HG02798 (cell line): ENCODE measurements at regions not wholly inside any gene's neighbourhood (a gene's known extent, or its start where the extent isn't known, plus 50 kb on each side); places are given as distances from the start of the nearest gene placed in this dataset.

Experiments
- ATAC-seq: cut with Tn5 transposase; IDR thresholded peaks from one replicate; pipeline ENCODE4 v1.9.1; 2021; ENCODE audit warnings: mild to moderate bottlenecking; ENCODE audit not compliant: unreplicated experiment, poor library complexity

- no peak for ATAC-seq
Measured at GRCh38 chr12:98317939-98318899, 197.2 kb upstream of the TMPO start.

- no peak for ATAC-seq
Measured at GRCh38 chr12:98319716-98320425, 195.5 kb upstream of the TMPO start.

DNA sequence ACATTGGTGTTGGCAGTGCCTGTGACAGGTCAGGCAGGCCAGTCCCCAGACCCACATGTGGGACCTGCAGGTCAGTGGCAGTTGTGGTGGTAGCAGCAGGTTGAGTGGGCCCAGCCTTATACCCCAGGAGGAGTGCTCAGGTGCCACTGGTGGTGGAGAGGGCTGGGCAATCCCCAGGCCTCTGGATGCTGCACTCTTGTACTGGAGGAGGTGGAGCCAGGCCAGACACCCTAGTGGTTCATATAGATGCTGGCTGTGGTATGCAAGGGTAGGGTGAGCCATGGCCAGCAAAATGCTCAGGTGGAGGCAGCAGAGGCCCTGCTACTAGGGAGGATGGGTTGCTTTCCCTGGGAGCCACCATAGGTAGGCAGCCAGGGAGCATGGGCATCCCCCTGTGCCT is 190.4 kb upstream of the TMPO start:
- no peak for ATAC-seq

DNA sequence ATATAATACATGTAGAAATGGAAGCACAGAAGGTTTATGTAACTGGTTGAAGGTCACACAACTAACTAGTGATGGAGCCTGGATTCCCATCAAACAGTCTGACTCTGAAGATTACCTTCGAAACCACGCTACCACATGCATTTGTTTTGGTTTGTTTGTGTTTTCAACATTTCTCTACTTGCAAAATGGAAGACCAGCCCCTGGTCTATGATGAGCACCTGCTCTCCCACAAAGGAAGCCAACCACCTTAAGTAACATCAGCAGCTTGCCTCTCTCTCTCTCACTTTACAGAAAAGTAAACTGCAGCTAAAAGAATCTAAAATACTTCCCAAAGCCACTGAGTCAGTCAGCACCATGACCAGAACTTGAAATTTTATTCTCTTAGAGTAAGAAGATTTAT is 186.9 kb upstream of the TMPO start:
- no peak for ATAC-seq

- ATAC-seq = no peak
Measured at GRCh38 chr12:98329589-98329988, 185.8 kb upstream of the TMPO start.

DNA sequence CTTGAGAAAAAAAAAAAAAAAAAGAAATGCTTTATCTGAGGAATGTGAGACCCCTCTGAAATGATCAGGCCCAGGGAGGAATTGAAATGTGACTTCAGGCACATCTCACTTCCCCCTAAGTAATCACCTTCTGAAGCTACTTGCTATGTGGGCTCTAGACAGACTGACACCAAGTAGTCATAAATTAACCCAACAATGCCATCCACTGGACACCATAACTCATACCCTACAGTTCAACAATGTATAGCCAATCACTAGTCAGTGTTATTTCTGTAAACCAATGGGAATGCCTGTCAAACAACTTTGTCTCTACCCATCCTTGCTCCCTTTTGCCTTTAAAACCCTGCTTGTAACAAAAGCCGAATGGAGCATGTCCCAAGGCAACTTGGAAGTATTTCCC is 182.7 kb upstream of the TMPO start:
- peak; percentile 60 for ATAC-seq

DNA sequence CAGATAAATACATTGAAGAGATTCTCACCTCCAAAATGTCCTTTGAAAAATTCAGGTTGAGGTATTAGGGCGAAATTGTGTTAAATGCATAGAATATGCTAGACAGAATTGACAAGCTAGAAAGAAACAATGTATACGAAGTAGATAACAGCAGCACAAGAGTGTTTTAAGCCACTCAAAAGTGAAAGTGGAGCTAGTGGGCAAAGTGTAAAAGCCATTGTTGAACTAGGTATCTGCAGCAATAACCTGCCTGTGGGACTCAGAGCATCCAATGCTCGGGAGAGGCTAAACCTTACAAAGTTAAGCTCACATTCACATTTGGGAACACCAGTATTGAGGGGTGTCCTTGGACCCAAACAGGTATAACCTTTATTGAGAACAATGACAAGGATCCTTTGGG is 180.6 kb upstream of the TMPO start:
- no peak for ATAC-seq

- no peak for ATAC-seq
Measured at GRCh38 chr12:98341026-98341425, 174.4 kb upstream of the TMPO start.

GRCh38 chr12:98341732-98342131 is 173.7 kb upstream of the TMPO start:
- ATAC-seq = no peak

DNA sequence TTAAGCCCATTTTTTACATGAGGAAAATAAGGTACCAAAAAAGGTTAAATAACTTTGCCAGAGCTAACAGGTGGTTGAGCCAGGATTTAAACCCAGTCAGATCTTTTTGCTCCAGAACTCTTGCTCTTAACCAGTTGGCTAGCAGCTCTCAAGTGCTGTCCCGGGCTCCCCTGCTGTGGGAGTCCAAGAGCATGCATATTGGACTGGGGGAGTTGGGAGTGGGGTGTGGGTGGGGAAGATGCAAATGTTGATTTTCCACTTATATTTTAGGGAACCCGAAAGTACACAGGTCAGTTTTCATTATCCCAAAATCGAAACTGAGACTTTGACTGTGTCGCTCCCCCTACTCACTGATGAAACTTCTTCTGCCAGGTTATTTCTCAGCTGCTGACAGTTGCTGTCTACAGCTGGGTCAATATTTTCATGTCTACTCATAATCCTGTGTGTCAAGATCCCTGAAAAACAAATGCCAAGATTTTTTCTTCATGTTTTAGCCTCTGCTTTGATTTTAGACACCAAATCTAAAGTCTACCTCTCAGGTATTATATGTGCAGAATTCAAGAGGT is 172.3 kb upstream of the TMPO start:
- no peak for ATAC-seq

- no peak for ATAC-seq
Measured at GRCh38 chr12:98344046-98344930, 171.1 kb upstream of the TMPO start.

DNA sequence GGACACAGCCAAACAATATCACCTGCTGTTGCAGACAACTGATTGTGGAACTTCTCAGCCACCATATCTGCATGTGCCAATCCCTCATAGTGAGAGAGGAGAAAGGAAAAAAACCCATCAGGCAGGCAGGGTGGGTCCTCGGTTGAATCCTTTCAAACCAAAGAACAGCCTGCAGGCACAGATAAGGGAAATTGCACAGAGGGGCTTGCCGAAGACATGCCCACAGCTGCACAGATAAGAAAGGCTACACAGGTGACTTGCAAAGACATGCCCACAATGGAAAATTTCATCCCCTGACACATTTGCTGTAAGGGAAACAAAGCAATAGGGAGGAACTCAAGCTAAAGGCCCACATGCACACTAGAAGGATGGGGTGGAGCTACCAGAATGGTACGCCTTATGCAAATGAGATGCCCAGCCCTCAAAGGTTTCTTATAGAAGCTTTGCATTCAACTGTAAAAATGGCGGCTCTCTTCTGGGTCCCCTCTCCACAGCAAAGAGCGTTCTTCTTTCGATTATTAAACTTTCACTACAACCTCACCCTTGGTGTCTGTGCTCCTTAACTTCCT is 170.0 kb upstream of the TMPO start:
- ATAC-seq = no peak

DNA sequence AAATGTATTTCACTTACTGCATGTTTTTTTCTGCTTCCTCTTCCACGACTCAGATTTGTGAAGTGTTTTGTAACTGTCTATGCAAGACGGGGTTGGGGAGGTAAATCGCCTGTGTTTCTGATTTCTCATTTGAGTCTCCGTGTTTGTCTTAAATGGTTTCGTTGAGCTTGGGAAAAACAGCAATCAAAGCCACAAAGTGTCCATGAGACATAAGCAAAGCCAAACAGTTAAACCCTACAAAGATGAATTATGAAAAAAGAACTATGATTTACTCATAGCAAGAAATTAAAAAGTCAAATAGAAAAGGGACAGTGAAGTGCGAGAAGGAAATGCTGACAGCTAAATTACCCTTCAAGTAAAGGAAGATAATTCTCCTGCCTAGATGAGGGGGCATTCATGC is 164.3 kb upstream of the TMPO start:
- ATAC-seq = no peak

DNA sequence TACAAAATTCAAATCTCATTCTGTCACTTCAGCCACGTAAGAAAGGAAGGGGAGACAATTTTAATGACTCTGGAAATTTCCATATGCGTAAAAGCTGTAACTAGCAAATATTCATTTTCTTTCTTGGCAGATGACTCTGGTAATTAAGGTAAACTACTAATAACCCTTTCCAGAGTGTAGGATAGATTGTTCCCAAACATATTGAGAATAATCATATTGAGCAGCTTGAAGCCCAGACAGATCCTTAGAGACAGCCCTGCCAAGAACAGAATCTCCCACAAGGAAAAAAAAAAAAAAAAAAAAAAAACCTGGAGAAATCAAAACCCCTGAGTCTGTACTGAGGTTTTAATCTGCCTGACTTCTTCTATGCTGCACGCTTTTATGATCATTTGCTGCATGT is 163.6 kb upstream of the TMPO start:
- ATAC-seq = no peak

- peak; percentile 60 for ATAC-seq
Measured at GRCh38 chr12:98352218-98352811, 163.1 kb upstream of the TMPO start.

DNA sequence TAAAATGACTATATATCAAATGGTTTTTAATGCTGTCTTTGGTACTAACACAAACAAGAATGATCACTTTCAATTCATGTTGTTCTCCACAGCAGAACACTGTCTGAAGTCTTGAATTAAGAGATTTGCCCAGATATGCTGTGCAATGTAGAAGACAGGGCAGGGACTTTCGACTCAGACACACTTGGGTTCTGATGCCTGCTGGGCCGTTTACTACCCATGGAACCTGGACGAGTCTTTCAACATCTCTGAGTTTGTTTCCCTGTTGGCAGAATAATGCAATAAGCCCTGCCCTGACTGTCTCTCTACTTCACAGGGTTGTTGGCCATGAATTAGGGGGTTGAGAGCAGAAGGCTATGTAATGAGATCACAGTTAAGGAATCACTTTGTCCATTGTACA is 162.6 kb upstream of the TMPO start:
- ATAC-seq = peak; percentile 25

GRCh38 chr12:98354520-98355035 is 160.8 kb upstream of the TMPO start:
- no peak for ATAC-seq

GRCh38 chr12:98355322-98355721 is 160.1 kb upstream of the TMPO start:
- ATAC-seq = no peak

GRCh38 chr12:98355933-98356332 is 159.5 kb upstream of the TMPO start:
- no peak for ATAC-seq
